HepG2 (cell line): ENCODE measurements at regions not wholly inside any gene's neighbourhood (a gene's known extent, or its start where the extent isn't known, plus 50 kb on each side); places are given as distances from the start of the nearest gene placed in this dataset.

ENCODE experiments used
- ATF3 ChIP-seq: sonication (generic); formaldehyde crosslinking; IDR thresholded peaks from 2 replicates; pipeline ENCODE4 v1.4.0; 2020; ENCODE audit warnings: missing genetic modification reagents
- CTCF ChIP-seq: sonication (generic); formaldehyde crosslinking; IDR thresholded peaks from 2 replicates; pipeline ENCODE4 v1.5.0; 2020; ENCODE audit warnings: mild to moderate bottlenecking, missing genetic modification reagents, moderate library complexity
- ZBTB20 ChIP-seq: sonication (generic); formaldehyde crosslinking; IDR thresholded peaks from 2 replicates; pipeline ENCODE4 v1.8.1; 2023; ENCODE audit warnings: missing genetic modification reagents, low read depth, mild to moderate bottlenecking, borderline replicate concordance
- ZNF124 ChIP-seq: sonication (generic); formaldehyde crosslinking; IDR thresholded peaks from 2 replicates; pipeline ENCODE4 v1.4.0; 2020; ENCODE audit warnings: missing genetic modification reagents

DNA sequence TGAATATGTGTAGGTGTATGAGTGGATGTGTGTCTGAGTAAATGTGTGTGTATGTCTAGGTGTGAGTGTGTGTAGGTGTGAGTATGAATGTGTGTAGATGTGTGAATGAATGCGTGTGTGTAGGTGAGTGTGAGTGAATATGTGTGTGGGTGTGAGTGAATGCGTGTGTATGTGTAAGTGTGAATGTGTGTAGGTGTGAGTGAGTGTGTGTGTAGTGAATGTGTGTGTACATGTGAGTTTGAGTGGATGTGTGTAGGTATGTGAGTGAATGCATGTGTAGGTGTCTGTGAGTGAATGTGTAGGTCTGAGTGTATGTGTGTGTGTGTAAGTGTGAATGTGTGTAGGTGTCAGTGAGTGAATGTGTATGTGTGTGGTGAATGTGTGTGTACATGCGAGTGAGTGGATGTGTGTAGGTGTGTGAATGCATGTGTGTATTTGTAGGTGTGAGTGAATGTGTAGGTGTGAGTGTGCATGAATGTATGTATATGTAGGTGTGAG lies 201.0 kb upstream of the ZNF536 start:
- TF ChIP-seq ATF3 (CRISPR knock-in tag) (no peak), CTCF (CRISPR knock-in tag) (no peak), ZBTB20 (no peak), ZNF124 (no peak)
